ENCODE measurements at regions not wholly inside any gene's neighbourhood (a gene's known extent, or its start where the extent isn't known, plus 50 kb on each side); places are given as distances from the start of the nearest gene placed in this dataset.

GRCh38 chr6:150312395-150312794 is 56.4 kb upstream of the IYD start:
- TF ChIP-seq POLR2A (IDR thresholded peaks at IDR 0.05) = no peak
- no peak for TF ChIP-seq CTCF (IDR thresholded peaks at IDR 0.05)

Data from heart left ventricle (tissue), 13 donors.